Fibroblast of mammary gland (primary cell): ENCODE measurements at regions not wholly inside any gene's neighbourhood (a gene's known extent, or its start where the extent isn't known, plus 50 kb on each side); places are given as distances from the start of the nearest gene placed in this dataset.
"Not testable (repeated sequence)": the region's sequence is repeated elsewhere in the genome, so short reads cannot be mapped to it uniquely, and the experiment has no call there.

Experiments
- DNase-seq: peaks from one replicate; pipeline ENCODE4 v3.0.0-alpha.2; 2010; ENCODE audit warnings: low read depth
- H3K4me3 ChIP-seq: 2 replicates; pipeline ENCODE4 v1.5.1; 2011; ENCODE audit warnings: low read depth, mild to moderate bottlenecking, low read length, moderate library complexity; ENCODE audit not compliant: control insufficient read depth
- TF ChIP-seq, protein P1 (sequence below): conservative IDR thresholded peaks from 2 replicates; pipeline ENCODE4 v1.5.1; 2011; ENCODE audit warnings: low read depth, low read length, inconsistent platforms; ENCODE audit not compliant: control insufficient read depth, insufficient read depth

GRCh38 chr10:37067576-37067975 lies 57.8 kb upstream of the ANKRD30A start:
- DNase-seq: no peak
- no peak overlapping the region for H3K4me3 ChIP-seq
- TF ChIP-seq, protein P1, sequence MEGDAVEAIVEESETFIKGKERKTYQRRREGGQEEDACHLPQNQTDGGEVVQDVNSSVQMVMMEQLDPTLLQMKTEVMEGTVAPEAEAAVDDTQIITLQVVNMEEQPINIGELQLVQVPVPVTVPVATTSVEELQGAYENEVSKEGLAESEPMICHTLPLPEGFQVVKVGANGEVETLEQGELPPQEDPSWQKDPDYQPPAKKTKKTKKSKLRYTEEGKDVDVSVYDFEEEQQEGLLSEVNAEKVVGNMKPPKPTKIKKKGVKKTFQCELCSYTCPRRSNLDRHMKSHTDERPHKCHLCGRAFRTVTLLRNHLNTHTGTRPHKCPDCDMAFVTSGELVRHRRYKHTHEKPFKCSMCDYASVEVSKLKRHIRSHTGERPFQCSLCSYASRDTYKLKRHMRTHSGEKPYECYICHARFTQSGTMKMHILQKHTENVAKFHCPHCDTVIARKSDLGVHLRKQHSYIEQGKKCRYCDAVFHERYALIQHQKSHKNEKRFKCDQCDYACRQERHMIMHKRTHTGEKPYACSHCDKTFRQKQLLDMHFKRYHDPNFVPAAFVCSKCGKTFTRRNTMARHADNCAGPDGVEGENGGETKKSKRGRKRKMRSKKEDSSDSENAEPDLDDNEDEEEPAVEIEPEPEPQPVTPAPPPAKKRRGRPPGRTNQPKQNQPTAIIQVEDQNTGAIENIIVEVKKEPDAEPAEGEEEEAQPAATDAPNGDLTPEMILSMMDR: no peak

DNA sequence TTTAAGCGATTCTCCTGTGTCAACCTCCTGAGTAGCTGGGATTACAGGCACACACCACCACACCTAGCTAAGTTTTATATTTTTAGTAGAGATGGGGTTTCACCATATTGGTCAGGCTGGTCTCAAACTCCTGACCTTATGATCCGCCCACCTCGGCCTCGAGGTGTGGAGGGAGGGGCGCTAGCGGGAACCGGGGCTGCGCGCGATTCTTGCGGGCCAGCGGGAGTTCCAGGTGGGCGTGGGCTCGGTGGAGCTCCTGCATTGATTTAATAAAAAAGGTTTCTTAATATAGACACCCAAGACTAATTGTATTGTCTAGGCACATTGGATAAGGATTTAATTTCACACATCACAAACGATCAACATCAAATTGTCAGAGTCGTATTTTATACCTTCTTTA lies 63.1 kb upstream of the ANKRD30A start:
- not testable (repeated sequence) for DNase-seq, H3K4me3 ChIP-seq

DNA sequence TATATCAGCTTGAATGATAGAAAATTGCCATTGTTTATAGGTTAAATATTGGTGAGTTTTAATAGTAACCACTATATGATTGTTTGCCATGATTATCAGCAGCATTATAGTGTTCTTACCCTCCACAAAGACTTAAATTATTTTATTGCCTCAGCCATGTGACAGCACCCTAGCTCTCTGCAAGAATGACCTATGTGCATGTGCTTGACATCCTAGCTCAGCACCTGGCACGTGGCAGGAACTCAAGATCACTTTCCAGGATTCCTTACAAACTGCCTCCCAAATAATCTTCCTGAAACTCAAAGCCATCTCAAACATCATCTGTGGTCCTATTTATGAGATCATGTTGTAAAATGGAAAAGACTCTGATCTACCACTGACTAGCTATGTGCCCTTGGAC lies 68.1 kb upstream of the ANKRD30A start:
- TF ChIP-seq, protein P1: no peak
- DNase-seq: no peak
- no peak overlapping the region for H3K4me3 ChIP-seq

- TF ChIP-seq, protein P1: no peak
- DNase-seq: no peak
- H3K4me3 ChIP-seq: no peak overlapping the region
Observed at GRCh38 chr10:37053476-37053875, 71.9 kb upstream of the ANKRD30A start.

- DNase-seq, H3K4me3 ChIP-seq: not testable (repeated sequence)
Observed at GRCh38 chr10:37049982-37050381, 75.4 kb upstream of the ANKRD30A start.

- not testable (repeated sequence) for H3K4me3 ChIP-seq, DNase-seq
Observed at GRCh38 chr10:37044319-37044718, 81.1 kb upstream of the ANKRD30A start.

DNA sequence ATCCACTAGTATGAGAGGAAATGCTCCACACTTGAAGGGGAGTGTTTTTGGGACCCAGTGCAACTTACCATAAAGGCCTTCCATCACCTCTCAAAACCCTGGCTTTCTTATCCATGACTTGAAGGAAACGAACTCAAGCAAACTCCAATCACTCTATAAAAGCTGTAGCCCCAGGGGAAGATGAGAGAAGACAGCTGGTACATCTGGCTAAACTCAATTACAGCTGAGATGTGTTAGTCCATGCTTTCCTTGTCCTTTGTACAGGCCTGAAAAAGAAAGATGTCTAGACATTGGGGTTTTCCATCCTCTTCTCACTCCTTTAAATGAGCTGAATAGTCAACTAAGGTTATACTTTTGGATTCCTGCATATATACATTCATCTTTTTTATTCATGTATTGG lies 89.5 kb upstream of the ANKRD30A start:
- no peak for DNase-seq
- no peak overlapping the region for H3K4me3 ChIP-seq
- TF ChIP-seq, protein P1: no peak

GRCh38 chr10:37015498-37015897 lies 109.9 kb upstream of the ANKRD30A start:
- TF ChIP-seq, protein P1: no peak
- no peak for DNase-seq
- H3K4me3 ChIP-seq: no peak overlapping the region

- H3K4me3 ChIP-seq: no peak overlapping the region
- no peak for DNase-seq
- TF ChIP-seq, protein P1: no peak
Observed at GRCh38 chr10:37010741-37011140, 114.7 kb upstream of the ANKRD30A start.

- not testable (repeated sequence) for H3K4me3 ChIP-seq, DNase-seq
Observed at GRCh38 chr10:37008276-37008675, 117.1 kb upstream of the ANKRD30A start.
